AG09319 (cell line): ENCODE measurements at regions not wholly inside any gene's neighbourhood (a gene's known extent, or its start where the extent isn't known, plus 50 kb on each side); places are given as distances from the start of the nearest gene placed in this dataset.

Experiments used
- DNase-seq: peaks from one replicate; pipeline ENCODE4 v3.0.0-alpha.2; 2010; ENCODE audit warnings: low read depth; ENCODE audit errors: extremely low read depth
- TF ChIP-seq, protein P1 (sequence below): IDR thresholded peaks from 2 replicates; pipeline ENCODE4 v1.5.1; 2011; ENCODE audit warnings: low read depth, mild to moderate bottlenecking, inconsistent platforms, low read length, moderate library complexity

DNA sequence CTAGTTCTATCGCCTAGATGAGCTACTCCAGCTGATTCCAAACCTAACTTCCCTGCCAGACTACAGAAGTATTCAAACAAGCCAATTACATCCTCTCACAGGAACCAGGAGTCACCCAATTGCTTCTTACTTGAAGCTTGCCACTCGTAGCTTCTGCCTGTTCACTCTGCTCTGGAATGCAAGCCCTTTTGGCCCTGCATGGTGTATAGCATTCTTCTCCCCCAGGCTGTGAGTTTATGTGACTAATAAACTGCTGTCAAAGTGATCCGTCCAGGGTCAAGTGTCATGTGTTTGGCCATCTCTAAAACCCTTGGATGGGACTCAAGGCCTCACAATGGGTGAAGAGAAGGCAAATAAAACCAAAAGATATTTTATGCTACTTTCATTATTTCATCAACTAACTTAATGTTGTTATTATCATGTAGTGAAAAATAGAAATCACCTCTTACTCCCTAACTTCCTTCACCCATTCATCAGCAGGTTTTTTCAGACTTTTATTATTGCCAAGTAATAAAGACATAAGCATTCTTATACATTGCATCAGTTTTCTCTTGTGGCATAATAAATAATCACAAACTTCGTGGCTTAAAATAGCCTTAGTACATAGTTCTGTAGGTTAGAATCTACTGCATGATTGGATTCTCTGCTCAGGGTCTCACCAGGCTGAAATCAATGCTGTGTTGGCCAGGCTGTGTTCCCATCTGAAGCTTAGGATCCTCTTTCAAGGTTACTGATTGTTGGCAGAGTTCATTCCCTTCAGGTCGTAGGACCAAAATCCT is 1981.7 kb upstream of the FLRT2 start:
- no peak for DNase-seq
- TF ChIP-seq, protein P1, sequence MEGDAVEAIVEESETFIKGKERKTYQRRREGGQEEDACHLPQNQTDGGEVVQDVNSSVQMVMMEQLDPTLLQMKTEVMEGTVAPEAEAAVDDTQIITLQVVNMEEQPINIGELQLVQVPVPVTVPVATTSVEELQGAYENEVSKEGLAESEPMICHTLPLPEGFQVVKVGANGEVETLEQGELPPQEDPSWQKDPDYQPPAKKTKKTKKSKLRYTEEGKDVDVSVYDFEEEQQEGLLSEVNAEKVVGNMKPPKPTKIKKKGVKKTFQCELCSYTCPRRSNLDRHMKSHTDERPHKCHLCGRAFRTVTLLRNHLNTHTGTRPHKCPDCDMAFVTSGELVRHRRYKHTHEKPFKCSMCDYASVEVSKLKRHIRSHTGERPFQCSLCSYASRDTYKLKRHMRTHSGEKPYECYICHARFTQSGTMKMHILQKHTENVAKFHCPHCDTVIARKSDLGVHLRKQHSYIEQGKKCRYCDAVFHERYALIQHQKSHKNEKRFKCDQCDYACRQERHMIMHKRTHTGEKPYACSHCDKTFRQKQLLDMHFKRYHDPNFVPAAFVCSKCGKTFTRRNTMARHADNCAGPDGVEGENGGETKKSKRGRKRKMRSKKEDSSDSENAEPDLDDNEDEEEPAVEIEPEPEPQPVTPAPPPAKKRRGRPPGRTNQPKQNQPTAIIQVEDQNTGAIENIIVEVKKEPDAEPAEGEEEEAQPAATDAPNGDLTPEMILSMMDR, result no peak

DNA sequence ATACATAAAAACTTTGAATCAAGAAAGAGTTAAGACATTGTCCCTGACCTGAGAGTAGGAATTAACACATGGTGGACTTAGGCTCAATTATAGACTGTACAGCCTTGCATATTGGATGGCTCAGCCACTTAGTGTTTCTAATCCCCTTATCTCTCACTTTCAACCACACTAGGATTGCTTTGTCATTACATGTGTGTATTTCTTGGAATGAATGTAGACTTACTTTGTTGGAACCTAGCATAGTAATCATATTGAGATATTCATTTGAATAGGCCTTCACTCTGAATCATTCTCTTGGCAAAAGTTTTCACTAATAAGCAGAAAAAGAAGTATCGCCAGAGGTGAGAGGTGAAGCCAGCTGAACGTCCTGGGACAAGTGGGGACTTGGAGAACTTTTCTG is 1973.9 kb upstream of the FLRT2 start:
- TF ChIP-seq, protein P1, result no peak
- DNase-seq, result no peak

GRCh38 chr14:83556746-83557453 is 1973.0 kb upstream of the FLRT2 start:
- DNase-seq, result no peak
- TF ChIP-seq, protein P1, result no peak

DNA sequence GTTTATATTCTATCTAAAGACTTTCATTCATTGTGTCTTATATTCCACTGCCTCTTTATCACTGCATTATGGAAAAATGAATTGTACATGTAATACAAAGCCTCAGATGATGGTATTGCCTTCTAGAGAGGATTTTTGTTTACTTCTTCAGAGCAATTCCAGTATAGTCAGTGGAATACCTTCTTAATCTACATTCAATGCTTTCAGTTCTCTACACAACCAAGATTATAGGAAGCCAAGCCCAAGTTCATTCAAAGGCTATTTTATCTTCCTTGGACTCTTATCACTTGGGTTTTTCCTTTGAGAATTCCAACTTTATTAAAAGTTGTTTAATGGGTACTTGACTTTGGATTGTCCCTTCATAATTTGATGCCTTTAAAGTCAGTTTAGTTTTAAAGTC is 1971.0 kb upstream of the FLRT2 start:
- TF ChIP-seq, protein P1, result no peak
- no peak for DNase-seq

DNA sequence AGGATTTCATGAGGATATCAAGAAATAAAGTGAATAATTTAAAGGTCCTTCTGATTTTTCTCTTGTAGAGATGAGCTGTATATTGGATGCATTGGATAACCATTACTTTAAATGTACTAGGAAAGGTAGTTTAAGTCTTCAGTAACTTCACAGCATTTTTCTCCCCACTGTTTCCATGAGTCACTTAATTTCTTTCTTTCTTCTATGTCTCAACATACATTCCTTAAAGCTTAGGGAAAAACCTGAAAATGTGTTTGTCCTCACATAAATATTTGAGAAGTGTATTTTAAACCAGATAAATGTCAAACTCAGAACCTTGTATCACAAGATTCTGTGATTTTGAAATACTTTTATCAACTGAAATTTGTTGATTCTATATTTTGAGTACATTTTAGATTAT is 1970.2 kb upstream of the FLRT2 start:
- TF ChIP-seq, protein P1, result no peak
- DNase-seq, result no peak

- TF ChIP-seq, protein P1, result no peak
- DNase-seq, result no peak
These were observed 1968.7 kb upstream of the FLRT2 start for GRCh38 chr14:83561261-83561660.

- TF ChIP-seq, protein P1, result no peak
- DNase-seq, result no peak
These were observed 1963.4 kb upstream of the FLRT2 start for GRCh38 chr14:83566567-83566966.
